Ishikawa (cell line): ENCODE measurements at regions not wholly inside any gene's neighbourhood (a gene's known extent, or its start where the extent isn't known, plus 50 kb on each side); places are given as distances from the start of the nearest gene placed in this dataset.

Experiments used
- CEBPB ChIP-seq: IDR thresholded peaks from 2 replicates; pipeline ENCODE4 v1.6.1; 2012
- CREB1 ChIP-seq: IDR thresholded peaks from 2 replicates; pipeline ENCODE4 v1.6.1; 2012; ENCODE audit warnings: low read depth
- EGR1 ChIP-seq: IDR thresholded peaks from 2 replicates; pipeline ENCODE4 v1.6.1; 2012
- EP300 ChIP-seq: IDR thresholded peaks from 2 replicates; pipeline ENCODE4 v1.6.1; 2012; ENCODE audit warnings: borderline replicate concordance
- FOXM1 ChIP-seq: IDR thresholded peaks from 2 replicates; pipeline ENCODE4 v1.6.1; 2012; ENCODE audit warnings: low read depth, borderline replicate concordance
- MAX ChIP-seq: IDR thresholded peaks from 2 replicates; pipeline ENCODE4 v1.6.1; 2012
- NFIC ChIP-seq: IDR thresholded peaks from 2 replicates; pipeline ENCODE4 v1.6.1; 2012
- RAD21 ChIP-seq: IDR thresholded peaks from 2 replicates; pipeline ENCODE4 v1.6.1; 2012; ENCODE audit warnings: low read depth
- REST ChIP-seq: IDR thresholded peaks from 2 replicates; pipeline ENCODE4 v1.6.1; 2012; ENCODE audit warnings: low read depth, mild to moderate bottlenecking
- TAF1 ChIP-seq: IDR thresholded peaks from 2 replicates; pipeline ENCODE4 v1.6.1; 2012; ENCODE audit warnings: low read depth, mild to moderate bottlenecking
- TCF12 ChIP-seq: IDR thresholded peaks from 2 replicates; pipeline ENCODE4 v1.6.1; 2012; ENCODE audit warnings: low read depth
- TEAD4 ChIP-seq: IDR thresholded peaks from 2 replicates; pipeline ENCODE4 v1.6.1; 2012
- USF1 ChIP-seq: IDR thresholded peaks from 2 replicates; pipeline ENCODE4 v1.6.1; 2012
- YY1 ChIP-seq: IDR thresholded peaks from 2 replicates; pipeline ENCODE4 v1.6.1; 2012; ENCODE audit warnings: low read depth
- ZBTB7A ChIP-seq: IDR thresholded peaks from 2 replicates; pipeline ENCODE4 v1.6.1; 2012; ENCODE audit warnings: low read depth

DNA sequence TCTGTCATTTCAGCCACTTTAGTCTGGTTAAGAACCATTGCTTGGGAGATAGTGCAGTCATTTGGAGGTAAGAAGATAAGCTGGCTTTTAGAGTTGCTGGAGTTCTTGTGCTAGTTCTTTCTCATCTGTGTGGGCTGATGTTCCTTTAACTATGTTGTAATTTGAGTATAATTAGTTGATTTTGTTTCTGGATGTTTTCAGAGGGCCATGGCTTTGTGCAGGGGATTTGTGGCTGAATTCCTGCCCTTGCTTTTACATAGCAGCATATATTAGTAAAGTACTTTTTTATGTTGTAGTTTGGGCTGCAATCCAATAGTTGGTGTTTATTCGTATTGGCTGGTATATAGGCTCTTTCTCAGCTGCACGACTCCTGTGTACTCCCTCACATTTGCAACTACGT is 339.6 kb downstream of the ANKRD50 start:
- TF ChIP-seq EGR1 (no peak), USF1 (no peak), RAD21 (no peak), CREB1 (no peak), EP300 (no peak), YY1 (no peak), NFIC (no peak), MAX (no peak), TEAD4 (no peak), ZBTB7A (no peak), REST (no peak), FOXM1 (no peak), TAF1 (no peak), TCF12 (no peak), CEBPB (no peak)

- TF ChIP-seq REST (no peak), RAD21 (no peak), NFIC (no peak), EGR1 (no peak), TEAD4 (no peak), FOXM1 (no peak)
Measured at GRCh38 chr4:124386163-124386562, 326.4 kb downstream of the ANKRD50 start.

GRCh38 chr4:124386648-124387047 is 325.9 kb downstream of the ANKRD50 start:
- no peak for TF ChIP-seq CREB1
- TF ChIP-seq EGR1 = no peak
- TF ChIP-seq NFIC = no peak
- no peak for TF ChIP-seq YY1
- TF ChIP-seq EP300 = no peak
- no peak for TF ChIP-seq TAF1
- no peak for TF ChIP-seq USF1

DNA sequence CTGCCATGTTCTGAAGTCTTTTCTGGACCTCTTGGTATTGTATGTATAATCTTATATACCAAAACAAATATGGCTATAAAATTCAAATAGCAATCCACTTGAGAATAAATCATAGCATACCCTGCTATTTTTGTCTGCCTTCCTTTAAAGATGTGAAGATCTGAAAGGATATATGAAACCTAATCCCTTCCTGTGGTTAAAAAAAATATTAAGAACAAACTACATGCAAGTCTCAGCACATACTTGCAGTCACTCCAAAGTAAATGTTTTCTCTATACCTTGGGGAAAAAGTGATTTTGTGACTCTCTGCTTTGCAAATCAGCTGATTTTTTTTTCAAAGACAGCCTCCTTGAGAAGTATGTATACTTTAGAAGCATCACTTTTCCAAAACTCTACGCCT is 322.9 kb downstream of the ANKRD50 start:
- TF ChIP-seq YY1 = no peak
- TF ChIP-seq RAD21 = no peak
- no peak for TF ChIP-seq TCF12
- no peak for TF ChIP-seq EP300
- no peak for TF ChIP-seq ZBTB7A
- TF ChIP-seq MAX = no peak
- TF ChIP-seq EGR1 = no peak
- no peak for TF ChIP-seq NFIC
- no peak for TF ChIP-seq TEAD4
- TF ChIP-seq FOXM1 = no peak
- TF ChIP-seq CREB1 = no peak
- TF ChIP-seq CEBPB = no peak
- no peak for TF ChIP-seq TAF1
- no peak for TF ChIP-seq USF1
- no peak for TF ChIP-seq REST
